ENCODE measurements at regions not wholly inside any gene's neighbourhood (a gene's known extent, or its start where the extent isn't known, plus 50 kb on each side); places are given as distances from the start of the nearest gene placed in this dataset.

- TF ChIP-seq FOS (IDR thresholded peaks at IDR 0.05; ENCODE audit: low read depth, low read length), result no peak
- no peak for TF ChIP-seq CTCF (conservative IDR thresholded peaks at IDR 0.05; ENCODE audit: low read depth, low read length)
- TF ChIP-seq CHD1 (IDR thresholded peaks at IDR 0.05; ENCODE audit: low read depth, low read length), result no peak
- TF ChIP-seq USF2 (IDR thresholded peaks at IDR 0.05; ENCODE audit: low read depth, low read length), result no peak
- no peak for TF ChIP-seq POLR2A (IDR thresholded peaks at IDR 0.05; ENCODE audit: low read depth, low read length)
- TF ChIP-seq MXI1 (IDR thresholded peaks at IDR 0.05; ENCODE audit: borderline replicate concordance, low read depth, low read length), result no peak
- TF ChIP-seq NFE2L2 (IDR thresholded peaks at IDR 0.05; ENCODE audit: low read depth, low read length), result no peak
- TF ChIP-seq MAZ (IDR thresholded peaks at IDR 0.05; ENCODE audit: borderline replicate concordance, low read depth, low read length), result no peak
- TF ChIP-seq RAD21 (IDR thresholded peaks at IDR 0.05; ENCODE audit: low read length), result no peak
- TF ChIP-seq CEBPB (IDR thresholded peaks at IDR 0.05; ENCODE audit: low read depth, low read length), result no peak
- TF ChIP-seq SMC3 (IDR thresholded peaks at IDR 0.05; ENCODE audit: low read depth, low read length), result no peak
Observed at GRCh38 chr6:9566096-9566495, 848.8 kb downstream of the TFAP2A start.
